Endodermal cell (in vitro differentiated cells): ENCODE measurements at regions not wholly inside any gene's neighbourhood (a gene's known extent, or its start where the extent isn't known, plus 50 kb on each side); places are given as distances from the start of the nearest gene placed in this dataset.

ENCODE experiments used
- DNase-seq: peaks from one replicate; pipeline ENCODE4 v3.0.0-alpha.2; 2017
- H3K27ac ChIP-seq: 2 replicates; pipeline ENCODE4 v1.5.1; 2013; ENCODE audit warnings: mild to moderate bottlenecking, low read depth, low read length, moderate library complexity
- H3K27me3 ChIP-seq: 2 replicates; pipeline ENCODE4 v1.6.1; 2013; ENCODE audit warnings: mild to moderate bottlenecking, low read length, moderate library complexity; ENCODE audit not compliant: insufficient read depth, control insufficient read depth, poor library complexity, severe bottlenecking
- H3K36me3 ChIP-seq: 2 replicates; pipeline ENCODE4 v1.7.0; 2013; ENCODE audit warnings: mild to moderate bottlenecking, low read length, moderate library complexity; ENCODE audit not compliant: control insufficient read depth, insufficient read depth
- H3K4me1 ChIP-seq: one replicate; pipeline ENCODE4 v1.7.0; 2013; ENCODE audit warnings: low read length; ENCODE audit not compliant: control insufficient read depth, insufficient read depth
- H3K4me3 ChIP-seq: 2 replicates; pipeline ENCODE4 v1.5.1; 2013; ENCODE audit warnings: mild to moderate bottlenecking, low read length, moderate library complexity
- H3K9ac ChIP-seq: 2 replicates; pipeline ENCODE4 v1.6.1; 2013; ENCODE audit warnings: mild to moderate bottlenecking, low read length, moderate library complexity; ENCODE audit not compliant: poor library complexity, severe bottlenecking; ENCODE audit errors: extremely low read depth
- H3K9me3 ChIP-seq: 2 replicates; pipeline ENCODE4 v1.6.1; 2013; ENCODE audit warnings: mild to moderate bottlenecking, low read length, moderate library complexity; ENCODE audit not compliant: control insufficient read depth
- H3K27ac Mint-ChIP-seq: 2 replicates; pipeline ENCODE4 v1.8.0; 2020; ENCODE audit warnings: mixed read lengths
- H3K27me3 Mint-ChIP-seq: 2 replicates; pipeline ENCODE4 v1.8.0; 2021; ENCODE audit warnings: mild to moderate bottlenecking, mixed read lengths; ENCODE audit not compliant: insufficient read depth
- H3K36me3 Mint-ChIP-seq: 2 replicates; pipeline ENCODE4 v1.8.0; 2020; ENCODE audit warnings: low read depth, mixed read lengths
- H3K4me1 Mint-ChIP-seq: 2 replicates; pipeline ENCODE4 v1.8.0; 2020; ENCODE audit warnings: mixed read lengths
- H3K4me3 Mint-ChIP-seq: 2 replicates; pipeline ENCODE4 v1.8.0; 2020; ENCODE audit warnings: mild to moderate bottlenecking, moderate library complexity, mixed read lengths
- H3K9me3 Mint-ChIP-seq: 2 replicates; pipeline ENCODE4 v1.8.0; 2020; ENCODE audit warnings: mild to moderate bottlenecking, mixed read lengths
- WGBS, 2 experiments: methylation state at CpG; one replicate each; pipeline versions ENCODE4 v1.1.5 to v1.1.7; 2013; ENCODE audit warnings: missing lambda C conversion rate in 2 of 2, mixed read lengths in 1 of 2; ENCODE audit not compliant: insufficient coverage in 1 of 2, insufficient read length in 1 of 2; 5-methylcytosine and 5-hydroxymethylcytosine counted together
- TF ChIP-seq, protein P1 (sequence below): fragments of 200-600 bp; sonication (generic); conservative IDR thresholded peaks from 2 replicates; pipeline ENCODE4 v1.5.0; 2021; ENCODE audit warnings: antibody characterized with exemption, mild to moderate bottlenecking

DNA sequence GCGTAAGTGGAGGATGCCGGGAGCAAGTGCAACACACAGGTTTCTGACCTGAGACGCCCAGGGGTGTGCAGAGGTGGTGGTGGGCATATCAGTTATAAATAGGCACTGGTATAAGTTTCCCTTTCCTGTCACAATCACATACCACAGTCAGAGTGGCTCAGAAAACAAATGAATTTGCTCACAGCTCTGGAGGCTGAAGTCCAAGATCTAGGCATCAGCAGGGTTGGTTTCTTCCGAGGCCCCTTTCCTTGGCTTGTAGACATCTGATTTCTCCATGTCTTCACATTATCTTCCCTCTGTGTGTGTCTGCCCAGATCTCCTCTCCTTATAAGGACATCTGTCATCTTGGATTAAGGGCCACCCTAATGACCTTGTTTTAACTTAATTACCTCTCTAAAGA lies 250.5 kb upstream of the TNRC6C start:
- no peaks in the 10 kb centered on the region for H3K36me3 Mint-ChIP-seq
- Histone ChIP-seq H3K36me3 (no peaks in the 10 kb centered on the region), H3K27ac (no peak overlapping the region), H3K4me3 (no peak overlapping the region), H3K27me3 (no peaks in the 10 kb centered on the region), H3K9me3 (peaks cover 28% of the 10 kb centered on the region), H3K4me1 (no peaks in the 10 kb centered on the region), H3K9ac (no peak overlapping the region)
- peak; percentile 16 for DNase-seq
- H3K27me3 Mint-ChIP-seq: peaks cover 2% of the 10 kb centered on the region
- H3K4me3 Mint-ChIP-seq: no peak overlapping the region
- H3K27ac Mint-ChIP-seq: no peak overlapping the region
- H3K9me3 Mint-ChIP-seq: peaks cover 49% of the 10 kb centered on the region
- WGBS, 2 experiments: 94 to 99% methylated on average over 1 to 3 of the region's 4 CpGs
- TF ChIP-seq, protein P1, sequence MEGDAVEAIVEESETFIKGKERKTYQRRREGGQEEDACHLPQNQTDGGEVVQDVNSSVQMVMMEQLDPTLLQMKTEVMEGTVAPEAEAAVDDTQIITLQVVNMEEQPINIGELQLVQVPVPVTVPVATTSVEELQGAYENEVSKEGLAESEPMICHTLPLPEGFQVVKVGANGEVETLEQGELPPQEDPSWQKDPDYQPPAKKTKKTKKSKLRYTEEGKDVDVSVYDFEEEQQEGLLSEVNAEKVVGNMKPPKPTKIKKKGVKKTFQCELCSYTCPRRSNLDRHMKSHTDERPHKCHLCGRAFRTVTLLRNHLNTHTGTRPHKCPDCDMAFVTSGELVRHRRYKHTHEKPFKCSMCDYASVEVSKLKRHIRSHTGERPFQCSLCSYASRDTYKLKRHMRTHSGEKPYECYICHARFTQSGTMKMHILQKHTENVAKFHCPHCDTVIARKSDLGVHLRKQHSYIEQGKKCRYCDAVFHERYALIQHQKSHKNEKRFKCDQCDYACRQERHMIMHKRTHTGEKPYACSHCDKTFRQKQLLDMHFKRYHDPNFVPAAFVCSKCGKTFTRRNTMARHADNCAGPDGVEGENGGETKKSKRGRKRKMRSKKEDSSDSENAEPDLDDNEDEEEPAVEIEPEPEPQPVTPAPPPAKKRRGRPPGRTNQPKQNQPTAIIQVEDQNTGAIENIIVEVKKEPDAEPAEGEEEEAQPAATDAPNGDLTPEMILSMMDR: no peak
- H3K4me1 Mint-ChIP-seq: no peaks in the 10 kb centered on the region

DNA sequence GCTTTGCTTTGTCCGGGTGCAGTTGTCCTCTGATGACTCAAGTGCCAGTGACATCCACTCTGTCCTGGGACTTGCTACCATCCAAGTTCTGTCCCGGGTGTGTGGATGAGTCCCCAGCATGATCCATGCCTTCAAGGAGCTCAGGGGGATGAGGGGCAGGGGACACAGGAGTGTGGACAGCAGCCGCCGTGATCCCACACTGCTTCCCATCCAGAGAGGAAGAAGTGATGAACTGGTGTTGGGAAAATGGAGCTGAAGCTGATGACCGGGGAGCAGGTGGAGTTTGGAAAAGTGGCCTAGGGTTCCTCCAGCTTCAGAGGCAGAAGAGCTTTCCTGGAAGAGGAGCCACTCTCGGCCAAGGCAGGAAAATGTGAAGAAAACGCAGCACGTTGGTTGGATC lies 249.6 kb upstream of the TNRC6C start:
- H3K4me1 ChIP-seq: no peaks in the 10 kb centered on the region
- DNase-seq: peak; percentile 32
- H3K36me3 Mint-ChIP-seq: no peaks in the 10 kb centered on the region

DNA sequence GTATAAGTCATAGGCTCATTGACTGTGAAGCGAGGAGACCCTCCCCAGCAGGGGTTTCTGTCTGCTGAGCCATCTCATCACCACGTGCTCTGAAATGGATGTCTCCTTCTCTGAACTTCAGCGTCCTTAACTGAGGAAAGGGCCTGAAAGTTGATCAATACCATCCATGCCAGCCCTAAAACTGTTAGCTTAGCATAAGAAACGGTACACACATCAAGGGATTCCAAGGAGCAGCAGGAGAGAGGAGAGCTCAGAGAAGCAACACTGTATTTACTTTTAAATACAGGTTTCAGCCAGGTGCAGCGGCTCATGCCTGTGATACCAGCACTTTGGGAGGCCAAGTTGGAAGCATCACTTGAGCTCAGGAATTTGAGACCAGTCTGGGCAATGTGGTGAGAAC lies 248.9 kb upstream of the TNRC6C start:
- no peak overlapping the region for H3K27ac Mint-ChIP-seq
- Histone ChIP-seq H3K27ac (no peak overlapping the region), H3K4me3 (no peak overlapping the region), H3K27me3 (no peaks in the 10 kb centered on the region), H3K9me3 (peaks cover 22% of the 10 kb centered on the region), H3K36me3 (no peaks in the 10 kb centered on the region), H3K4me1 (no peaks in the 10 kb centered on the region), H3K9ac (no peak overlapping the region)
- peaks cover 46% of the 10 kb centered on the region for H3K9me3 Mint-ChIP-seq
- H3K27me3 Mint-ChIP-seq: peaks cover 2% of the 10 kb centered on the region
- DNase-seq: peak; percentile 39
- no peaks in the 10 kb centered on the region for H3K4me1 Mint-ChIP-seq
- no peak overlapping the region for H3K4me3 Mint-ChIP-seq
- WGBS, 2 experiments: 57 to 60% methylated on average over 4 to 5 of the region's 5 CpGs
- H3K36me3 Mint-ChIP-seq: no peaks in the 10 kb centered on the region
- TF ChIP-seq, protein P1: no peak

More for the DNA sequence above, 249.6 kb upstream of the TNRC6C start:
- Mint-ChIP-seq H3K4me1 (no peaks in the 10 kb centered on the region), H3K27ac (no peak overlapping the region), H3K4me3 (no peak overlapping the region), H3K9me3 (peaks cover 47% of the 10 kb centered on the region), H3K27me3 (peaks cover 2% of the 10 kb centered on the region)
- Histone ChIP-seq H3K27me3 (no peaks in the 10 kb centered on the region), H3K9me3 (peaks cover 22% of the 10 kb centered on the region), H3K27ac (no peak overlapping the region), H3K9ac (no peak overlapping the region), H3K36me3 (no peaks in the 10 kb centered on the region), H3K4me3 (no peak overlapping the region)
- TF ChIP-seq, protein P1: no peak
- WGBS, 2 experiments: 90 to 94% methylated on average over 4 to 8 of the region's 8 CpGs
